ENCODE measurements at regions not wholly inside any gene's neighbourhood (a gene's known extent, or its start where the extent isn't known, plus 50 kb on each side); places are given as distances from the start of the nearest gene placed in this dataset.

DNA sequence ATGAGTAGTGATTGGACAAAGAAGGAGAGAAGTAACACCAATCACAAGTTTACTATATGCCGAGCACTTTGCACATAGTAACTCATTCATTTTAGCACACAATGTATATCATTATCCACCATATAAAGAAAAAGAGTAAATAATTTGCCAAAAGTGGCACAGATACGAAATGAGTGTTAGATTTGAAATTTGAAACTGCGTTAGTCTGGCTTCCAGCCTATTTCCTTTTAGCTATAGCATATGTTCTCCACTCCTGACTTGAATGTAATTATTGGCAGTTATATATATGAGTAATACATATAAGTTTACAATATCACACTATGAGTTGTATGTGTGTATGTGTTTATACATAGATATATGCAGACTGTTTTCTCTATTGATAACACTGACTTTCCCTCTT, 98.6 kb downstream of the NOL4 start:
- TF ChIP-seq EZH2 (IDR thresholded peaks at IDR 0.05; ENCODE audit: borderline replicate concordance): no peak
- TF ChIP-seq, protein P1, sequence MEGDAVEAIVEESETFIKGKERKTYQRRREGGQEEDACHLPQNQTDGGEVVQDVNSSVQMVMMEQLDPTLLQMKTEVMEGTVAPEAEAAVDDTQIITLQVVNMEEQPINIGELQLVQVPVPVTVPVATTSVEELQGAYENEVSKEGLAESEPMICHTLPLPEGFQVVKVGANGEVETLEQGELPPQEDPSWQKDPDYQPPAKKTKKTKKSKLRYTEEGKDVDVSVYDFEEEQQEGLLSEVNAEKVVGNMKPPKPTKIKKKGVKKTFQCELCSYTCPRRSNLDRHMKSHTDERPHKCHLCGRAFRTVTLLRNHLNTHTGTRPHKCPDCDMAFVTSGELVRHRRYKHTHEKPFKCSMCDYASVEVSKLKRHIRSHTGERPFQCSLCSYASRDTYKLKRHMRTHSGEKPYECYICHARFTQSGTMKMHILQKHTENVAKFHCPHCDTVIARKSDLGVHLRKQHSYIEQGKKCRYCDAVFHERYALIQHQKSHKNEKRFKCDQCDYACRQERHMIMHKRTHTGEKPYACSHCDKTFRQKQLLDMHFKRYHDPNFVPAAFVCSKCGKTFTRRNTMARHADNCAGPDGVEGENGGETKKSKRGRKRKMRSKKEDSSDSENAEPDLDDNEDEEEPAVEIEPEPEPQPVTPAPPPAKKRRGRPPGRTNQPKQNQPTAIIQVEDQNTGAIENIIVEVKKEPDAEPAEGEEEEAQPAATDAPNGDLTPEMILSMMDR (IDR thresholded peaks at IDR 0.05; ENCODE audit: poor library complexity): no peak

All from hepatocyte (in vitro differentiated cells).